Midbrain (tissue), 1 donor: ENCODE measurements at regions not wholly inside any gene's neighbourhood (a gene's known extent, or its start where the extent isn't known, plus 50 kb on each side); places are given as distances from the start of the nearest gene placed in this dataset.

Source experiments
- DNase-seq: peaks from one replicate; lab custom pipeline; 2025; lab: John Stamatoyannopoulos, UW

DNA sequence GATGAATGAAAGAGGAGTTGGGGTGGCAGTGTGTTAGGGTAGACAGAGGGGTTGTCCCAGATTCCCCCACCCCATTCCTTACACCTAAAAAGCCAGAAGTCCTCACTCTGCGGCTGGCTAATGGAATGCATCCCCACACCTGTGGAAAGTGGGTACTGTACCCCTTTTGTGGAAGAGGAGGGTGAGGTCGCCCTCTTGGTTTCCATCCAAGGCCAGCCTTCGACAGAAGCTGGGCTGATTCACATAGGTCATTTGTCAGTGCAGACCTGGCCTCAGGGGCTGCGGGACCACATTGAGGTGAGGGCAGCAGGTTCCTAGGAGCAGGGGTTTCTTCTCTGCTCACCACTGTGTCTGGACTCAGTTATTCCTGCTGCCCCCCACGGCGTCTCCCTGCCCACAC lies 671.6 kb downstream of the MATN1 start:
- no peak for DNase-seq

DNA sequence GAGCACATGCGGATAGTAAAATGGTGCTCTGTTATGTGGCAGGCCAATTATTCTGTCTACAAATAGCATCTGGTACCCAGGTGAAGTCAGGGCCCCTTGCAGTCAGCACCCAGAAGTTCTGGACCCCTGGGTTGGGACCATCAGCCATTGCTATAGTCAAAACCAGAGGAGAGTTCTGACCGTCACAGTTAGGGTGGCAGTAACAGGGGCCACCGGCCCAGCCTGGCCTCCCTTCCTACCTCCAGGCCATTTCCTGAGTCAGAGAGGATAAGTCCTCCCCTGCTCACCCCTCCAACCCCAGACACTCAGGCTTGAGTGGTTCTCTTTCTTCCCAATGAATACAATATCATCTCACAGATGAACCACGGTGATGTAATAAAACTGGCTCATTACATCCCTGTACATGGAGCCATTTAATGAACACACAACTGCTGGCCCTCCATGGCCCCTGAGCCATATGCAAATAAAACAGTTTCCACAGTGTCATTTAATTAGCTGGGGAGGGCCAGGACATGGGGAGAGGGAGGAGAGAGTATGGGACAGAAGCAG lies 673.6 kb downstream of the MATN1 start:
- DNase-seq, result no peak

DNA sequence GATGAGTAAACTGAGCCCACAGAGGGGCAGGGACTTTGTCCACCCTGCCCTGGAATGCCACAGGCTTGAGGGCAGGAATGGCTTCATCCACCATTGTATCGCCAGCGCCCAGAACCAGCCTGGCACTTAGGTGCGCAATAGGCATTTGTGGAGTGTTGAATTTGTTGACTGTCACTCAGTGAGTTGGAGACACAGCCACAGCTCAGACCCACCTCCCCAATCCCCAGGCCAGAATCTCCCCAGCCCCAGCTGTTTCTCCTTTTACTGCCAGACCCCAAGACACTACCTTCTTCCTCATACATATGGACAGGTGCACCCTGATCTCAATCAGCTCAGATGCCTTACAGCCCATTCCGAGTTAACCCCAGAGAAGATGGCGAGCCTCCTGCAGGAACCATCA lies 674.5 kb downstream of the MATN1 start:
- no peak for DNase-seq

DNA sequence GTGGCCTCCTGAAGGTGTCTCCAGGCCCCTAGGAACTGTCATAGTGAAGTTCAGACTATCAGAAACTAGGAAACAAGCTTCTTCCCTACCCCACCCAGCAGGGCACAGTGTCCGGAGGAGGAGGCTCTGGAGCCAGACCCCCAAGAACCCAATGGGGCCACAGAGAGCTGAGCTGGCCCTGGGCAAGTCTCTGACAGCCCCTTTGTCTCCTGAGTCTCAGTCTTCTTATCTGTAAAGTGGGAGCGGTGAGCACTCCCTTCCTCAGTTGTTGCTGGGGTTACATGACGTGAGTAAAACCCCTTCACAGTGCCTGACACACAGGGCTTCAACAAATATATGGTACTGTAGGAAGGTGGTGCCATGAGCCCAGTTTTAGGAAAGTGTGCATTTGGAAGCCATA lies 675.8 kb downstream of the MATN1 start:
- DNase-seq, result no peak

DNA sequence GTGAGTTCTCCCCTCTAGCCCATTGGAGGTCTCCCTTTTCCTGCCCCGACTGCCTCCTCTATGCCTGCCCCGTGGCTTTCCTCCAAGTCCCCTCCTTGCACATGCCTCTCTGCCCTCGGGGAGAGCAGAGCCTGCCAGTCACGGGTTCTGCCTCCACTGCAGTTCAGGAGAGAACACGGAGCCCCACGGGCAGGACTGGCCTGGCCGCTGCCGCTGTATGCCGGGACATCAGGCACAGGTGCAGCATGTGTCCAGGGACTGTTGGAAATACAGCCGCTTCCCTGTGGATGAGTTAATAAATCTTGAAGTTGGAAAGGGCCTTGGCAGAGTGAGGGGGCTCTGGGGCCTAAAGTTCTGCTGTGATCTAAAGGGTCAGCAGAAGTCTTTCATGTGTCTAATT lies 676.6 kb downstream of the MATN1 start:
- no peak for DNase-seq

DNA sequence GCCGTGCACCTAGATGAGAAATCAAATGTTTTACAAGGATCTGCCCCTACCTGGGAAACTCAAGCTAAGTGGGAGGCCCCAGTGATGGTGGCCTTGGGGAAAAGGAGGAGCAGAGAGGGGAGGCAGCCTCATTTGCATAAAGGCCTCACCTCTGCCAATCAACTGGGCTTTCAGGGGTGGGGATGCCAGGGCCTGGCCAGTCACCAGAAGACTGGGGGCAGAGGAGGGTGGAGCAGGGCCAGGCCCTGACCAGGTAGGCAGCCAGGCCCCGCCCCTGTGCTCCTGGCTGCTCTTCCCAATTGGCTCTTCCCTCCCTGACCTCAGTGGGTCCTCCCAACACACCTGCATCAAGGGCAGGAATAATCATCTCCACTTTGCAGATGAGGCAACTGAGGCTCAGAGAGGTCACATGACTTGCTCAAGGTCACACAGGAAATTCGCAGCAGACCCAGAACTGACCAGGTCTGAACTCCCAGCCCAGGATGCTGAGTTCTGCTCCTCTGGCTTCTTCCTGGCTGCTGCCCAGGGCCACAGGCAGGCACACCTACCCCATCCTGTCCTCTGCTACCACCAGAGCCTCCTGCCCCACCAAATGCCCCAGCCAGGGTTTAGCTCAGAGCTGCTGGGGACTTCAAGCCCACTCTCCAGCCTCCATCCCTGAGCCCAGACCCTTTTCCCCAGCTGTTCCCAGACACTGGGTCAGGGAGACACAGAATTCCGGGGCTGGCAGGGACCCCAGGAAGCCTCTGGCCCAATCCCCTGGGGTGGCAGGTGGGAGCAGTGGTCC lies 677.9 kb downstream of the MATN1 start:
- no peak for DNase-seq

DNA sequence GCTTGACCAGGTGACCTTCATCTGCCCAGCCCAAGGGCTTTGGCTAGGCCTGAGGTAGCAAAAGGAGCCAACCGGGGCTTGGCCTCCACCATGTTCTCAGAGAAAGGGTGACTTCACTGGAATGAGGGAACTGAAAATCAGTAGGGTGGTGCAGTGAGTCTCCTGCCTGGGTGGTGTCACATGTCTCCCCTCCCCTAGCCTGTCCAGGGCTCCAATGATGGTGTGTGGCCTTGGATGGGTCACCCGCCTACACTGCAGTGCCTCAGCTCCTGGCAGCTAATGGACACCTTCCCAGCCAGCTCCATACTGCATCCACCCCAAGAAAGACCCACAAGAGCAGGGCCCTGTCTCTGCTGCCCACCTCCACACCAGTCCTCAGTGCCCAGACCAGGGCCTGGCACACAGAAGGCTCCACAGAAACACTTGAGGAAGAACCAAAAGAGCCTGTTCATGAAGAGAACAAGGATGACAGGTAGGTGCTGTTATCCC lies 678.7 kb downstream of the MATN1 start:
- no peak for DNase-seq

DNA sequence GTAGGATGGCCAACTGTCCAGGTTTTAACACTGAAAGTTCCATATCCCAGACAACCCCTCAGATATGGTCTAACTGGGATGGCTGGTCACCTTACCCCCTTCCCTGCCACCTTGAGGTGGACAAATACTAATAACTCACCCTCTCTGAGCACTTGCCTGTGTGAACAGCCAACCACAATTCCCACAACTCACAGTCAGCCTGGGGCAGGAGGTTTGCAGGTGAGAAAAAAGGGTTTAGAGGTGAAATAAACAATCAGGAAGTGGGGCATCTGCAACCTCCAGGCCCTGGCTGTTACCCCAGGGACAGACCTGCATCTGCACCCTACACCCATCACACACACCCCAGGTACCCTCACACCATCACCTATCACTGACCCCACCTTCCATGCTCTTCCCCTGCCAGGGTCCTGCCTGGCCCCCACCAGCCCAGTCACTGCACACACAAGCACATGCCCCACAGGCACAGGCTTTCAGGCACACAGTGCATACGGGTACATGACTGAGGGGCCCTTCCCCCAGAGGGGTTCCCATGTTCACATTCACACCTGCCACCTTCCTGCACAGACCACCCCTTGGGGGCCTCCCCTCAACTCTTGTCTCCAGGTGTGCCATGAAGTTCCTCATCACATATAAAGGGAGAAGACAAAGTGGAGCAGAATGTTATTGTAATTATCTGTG lies 679.5 kb downstream of the MATN1 start:
- DNase-seq, result no peak

DNA sequence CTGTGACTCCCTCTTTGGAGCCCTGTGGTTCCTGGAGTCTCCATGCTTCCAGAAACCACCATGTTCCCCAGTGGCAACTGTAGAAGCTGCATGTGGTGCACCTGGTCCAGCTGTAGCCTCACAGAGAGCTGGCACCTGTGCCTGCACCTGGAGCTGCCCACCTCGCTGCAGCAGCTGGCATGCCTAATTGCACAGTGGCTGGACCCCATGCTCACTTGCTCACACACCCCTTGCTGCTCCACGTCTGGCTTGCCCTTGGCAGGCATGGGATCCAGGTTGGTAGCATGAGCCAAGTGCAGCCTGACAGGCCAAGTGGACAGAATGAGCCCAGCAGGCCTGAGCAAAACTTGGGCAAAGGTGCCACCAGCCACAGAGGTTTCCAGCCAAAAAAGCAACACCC lies 680.1 kb downstream of the MATN1 start:
- no peak for DNase-seq

DNA sequence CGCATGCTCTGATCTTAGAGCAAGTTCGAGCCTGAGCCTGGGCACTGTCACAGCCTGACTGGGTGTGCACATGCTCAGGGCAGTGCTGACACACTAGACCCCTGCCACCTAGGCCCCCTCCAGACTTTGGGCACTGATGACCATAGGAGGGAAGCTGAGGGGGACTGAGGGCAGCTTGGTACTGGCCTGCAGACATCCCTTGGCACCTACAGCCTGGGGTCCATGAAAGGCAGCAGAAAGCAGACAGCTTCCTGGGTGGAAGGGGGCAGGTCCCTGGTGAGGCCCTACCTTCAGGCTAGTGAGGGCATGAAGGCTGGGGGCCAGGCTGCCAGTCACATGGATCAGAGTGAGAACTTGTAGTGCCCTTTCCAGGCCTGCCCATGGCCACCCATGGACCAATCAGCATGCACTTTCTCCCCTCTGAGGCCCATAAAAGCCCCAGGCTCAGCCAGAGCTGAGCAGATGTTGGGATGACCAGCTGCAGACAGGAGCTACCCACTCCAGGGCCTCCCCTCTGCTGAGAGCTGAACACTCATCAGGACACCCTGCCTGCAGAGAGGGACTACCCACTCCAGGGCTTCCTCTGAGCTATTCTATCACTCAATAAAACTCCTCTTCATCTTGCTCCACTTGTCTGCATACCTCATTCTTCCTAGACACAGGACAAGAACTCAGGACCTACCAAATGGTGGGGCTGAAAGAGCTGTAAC lies 680.8 kb downstream of the MATN1 start:
- DNase-seq, result no peak

DNA sequence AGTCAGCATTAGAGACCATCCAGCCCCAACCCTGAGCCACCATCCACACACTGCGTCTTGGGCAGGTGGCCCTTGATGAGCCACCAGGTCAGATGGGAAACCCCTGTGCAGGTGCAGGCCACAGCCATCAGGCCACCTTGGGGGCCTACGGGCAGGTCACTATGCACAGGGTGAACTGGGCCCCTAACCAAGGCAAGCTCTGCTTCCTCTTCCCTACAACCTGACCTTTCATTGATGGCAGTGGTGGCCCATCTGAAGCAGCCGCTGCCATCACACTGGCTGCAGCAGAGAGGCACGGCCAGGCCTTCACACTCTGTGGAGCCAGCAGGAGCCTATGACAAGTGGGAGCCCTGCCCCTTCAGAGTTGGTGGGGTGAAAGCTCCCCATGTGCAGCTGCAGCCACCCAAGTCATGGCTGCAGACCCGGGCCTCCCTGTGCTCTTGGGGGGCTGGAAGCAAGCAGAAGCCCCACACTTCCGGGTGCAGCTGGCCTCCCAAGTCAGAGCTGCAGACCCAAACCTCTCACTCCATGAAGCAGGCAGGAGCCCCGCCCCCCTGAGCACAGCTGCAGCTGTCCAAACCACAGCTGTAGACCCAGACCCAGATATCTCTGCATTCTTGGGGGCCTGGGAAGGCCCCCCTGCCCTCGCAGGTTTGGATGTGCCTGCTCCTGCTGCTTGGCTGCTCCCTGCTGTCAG lies 681.5 kb downstream of the MATN1 start:
- DNase-seq, result no peak

DNA sequence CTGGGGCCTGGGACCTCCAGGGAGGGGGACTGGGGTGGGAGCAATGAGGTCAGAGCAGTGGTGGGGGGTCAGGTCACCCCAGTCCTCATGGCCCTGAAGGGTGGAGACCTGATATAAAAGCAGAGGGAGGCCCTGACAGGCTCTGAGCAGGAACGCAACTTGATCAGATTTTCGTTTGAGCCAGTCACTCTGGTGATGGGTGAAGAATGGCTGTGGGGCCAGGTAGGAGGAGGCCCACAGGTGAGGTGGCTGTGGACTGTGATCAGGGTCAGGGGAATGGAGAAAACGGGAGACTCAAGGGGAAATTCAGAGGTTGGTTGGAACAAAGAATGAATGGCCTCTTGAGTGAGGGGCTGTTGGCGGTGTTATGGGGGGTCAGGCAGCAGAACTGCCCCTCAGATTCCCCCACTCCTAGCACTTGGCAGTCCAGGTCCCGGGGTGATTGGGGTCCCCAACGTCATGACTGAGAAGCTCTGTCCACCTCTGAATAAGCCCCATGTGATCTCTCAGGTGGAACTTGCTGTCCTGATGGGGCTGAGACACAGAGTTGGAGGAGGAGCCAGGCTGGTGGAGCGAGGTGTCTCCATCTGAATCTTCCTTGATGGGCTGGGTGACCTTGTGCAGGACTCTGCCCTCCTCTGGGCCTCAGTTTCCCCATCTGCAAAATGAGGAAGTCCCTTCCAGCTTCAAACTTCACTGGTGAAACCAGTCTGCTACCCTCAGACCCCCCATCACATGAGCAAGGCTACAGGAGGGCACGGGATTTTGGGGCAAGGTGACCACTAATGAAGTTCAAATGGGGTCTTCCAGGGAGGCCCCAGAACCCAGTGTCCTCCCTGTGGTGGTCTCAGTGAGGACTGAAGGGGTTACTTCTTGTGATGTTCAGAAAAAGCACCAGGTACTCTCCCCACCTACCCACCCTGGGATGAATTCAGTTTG lies 683.0 kb downstream of the MATN1 start:
- no peak for DNase-seq

DNA sequence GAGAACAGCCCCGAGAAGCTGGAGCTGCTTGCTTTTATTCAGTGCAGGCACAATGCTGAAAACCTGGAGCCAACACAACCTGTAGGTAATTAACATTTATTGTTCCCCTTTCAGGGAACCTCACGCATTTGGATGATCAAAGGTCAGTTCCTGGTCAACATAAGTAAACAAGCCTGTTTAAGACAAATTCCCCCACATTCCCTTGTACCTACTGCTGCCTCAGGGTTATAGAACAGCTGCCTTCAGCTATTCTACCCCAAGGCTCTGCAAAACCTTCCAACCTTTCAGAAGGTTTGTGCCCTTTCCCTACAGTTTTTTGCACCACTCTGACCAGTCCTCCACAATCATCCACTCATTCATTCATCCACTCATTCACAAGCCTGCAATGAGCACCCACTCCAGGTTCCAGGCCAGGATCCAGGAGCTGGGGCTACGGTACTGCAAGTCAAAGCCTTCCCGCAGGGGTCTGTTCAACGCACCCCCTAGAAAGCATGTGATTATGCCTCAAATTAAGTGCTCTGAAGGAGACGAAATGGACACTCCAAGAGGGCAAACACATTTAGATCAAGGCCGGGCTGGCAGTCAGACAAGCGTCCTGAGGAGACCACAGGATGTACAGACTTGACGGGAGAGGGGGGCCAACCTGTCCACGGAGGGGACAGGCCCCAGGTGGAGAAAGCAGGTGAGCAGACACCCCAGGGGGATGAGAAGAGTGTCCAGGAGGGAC lies 683.9 kb downstream of the MATN1 start:
- no peak for DNase-seq

DNA sequence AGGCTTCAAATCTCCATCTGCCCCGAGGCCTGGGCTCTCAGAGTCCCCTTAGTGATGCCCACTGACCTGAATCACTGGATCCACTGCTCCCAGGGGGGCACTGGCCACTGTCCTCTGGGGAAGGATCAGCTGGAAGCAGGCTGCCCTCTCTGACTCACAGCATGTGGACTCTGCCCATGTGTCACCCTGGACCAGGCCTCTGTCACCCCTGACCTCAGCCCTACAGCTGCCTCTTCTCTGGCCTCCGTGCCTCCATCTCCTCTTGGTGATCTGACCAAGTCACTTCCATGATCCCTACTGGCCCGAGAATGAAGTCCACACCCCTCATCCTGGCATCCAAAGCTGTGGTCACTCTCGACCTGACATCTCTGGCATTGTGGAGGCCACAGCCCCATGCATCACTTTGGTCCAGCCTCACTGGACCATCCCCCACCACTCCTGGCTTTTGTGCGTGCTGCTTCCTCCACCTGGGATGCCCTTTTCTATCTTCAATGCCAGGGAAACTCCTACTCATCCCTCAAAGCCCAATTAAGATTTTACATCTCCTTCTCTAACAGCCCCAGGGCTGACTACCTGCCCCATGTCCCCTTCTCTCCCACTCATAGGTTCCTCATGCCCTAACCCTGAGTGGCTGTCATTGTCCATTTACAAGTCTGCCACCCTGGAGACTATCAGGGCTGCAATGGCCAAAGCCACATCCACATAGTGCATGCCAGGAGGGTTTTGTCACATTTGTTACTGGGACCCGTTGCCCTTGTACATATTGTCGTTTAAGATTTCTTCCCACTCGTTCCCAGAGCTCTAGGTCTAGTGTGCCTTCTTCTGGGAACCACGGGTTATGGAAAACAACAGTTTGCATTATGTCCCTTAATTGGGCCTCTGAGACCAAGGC lies 685.0 kb downstream of the MATN1 start:
- no peak for DNase-seq

DNA sequence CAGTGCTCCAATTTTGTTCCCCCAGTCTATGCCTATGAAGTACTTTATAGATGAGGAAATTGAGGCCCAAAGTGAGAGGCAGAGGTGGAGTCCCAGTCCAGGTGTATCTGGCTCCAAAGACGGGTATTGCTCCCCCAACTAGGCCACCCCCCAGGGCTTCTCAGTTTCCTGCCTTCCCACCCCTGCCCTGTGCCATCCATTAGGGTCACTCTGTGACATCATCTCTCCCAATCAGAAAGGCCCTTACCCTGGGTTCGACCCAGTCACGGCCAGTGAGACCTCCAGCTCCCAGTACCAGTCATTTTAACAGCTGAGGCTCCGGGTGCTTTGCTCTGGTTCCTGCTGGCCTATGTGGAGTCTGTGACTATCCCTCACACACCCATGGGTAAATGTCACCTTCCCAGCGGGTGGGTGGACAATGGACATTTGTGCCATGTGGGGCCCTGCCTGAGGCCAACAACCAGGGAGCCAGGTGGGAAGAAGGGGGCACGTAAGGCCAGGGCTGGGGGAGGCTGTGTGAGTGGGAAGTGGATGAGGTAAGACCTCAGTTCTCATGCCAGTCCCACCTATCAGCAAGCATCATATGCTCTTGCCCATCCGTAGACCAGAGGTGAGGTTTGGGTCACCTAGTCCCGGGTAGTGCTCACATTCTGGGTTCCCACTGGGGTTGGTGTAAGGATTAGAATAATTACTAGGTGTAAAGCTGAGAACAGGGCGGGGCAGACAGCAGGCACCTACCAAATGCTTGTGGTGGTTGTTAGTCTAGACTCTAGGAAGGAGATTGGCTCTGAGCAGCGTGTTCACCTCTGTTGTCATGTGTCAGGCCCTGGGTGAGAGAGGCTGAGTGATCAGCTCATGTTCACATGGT lies 685.9 kb downstream of the MATN1 start:
- no peak for DNase-seq

DNA sequence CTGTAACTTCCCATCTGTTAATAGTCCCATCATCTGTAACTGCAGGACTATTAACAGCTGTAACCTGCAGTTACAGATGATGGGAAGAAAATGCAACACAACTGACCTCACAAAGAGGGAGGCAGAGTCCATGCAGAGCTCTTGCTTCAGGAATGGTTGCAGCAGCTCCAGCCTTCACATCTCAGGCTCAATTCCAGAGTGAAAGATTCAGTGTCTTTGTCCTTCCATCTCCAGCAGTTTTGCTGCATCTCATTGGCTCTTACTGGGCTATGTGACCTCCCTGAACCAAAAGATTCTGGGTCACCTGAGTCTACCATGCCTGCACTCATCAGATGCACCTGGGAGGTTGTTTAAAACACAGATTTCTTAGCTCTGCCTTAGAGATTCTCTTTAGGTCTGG lies 686.7 kb downstream of the MATN1 start:
- DNase-seq, result no peak

DNA sequence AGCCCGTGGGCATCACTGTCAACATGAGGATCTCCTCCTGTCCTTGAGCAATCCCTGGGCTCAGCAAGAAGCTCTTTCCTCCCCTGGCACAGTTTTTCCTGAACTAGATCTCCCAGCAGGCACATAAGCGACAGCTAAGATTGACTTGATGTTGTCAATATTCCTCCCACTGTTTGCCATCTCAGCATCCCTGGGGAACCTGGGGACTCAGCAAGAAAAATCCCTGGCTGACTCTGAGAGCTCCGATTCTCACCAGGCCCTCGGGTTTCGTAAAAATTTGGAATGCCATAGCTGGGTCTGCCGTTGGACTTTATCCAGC lies 687.2 kb downstream of the MATN1 start:
- DNase-seq, result no peak

DNA sequence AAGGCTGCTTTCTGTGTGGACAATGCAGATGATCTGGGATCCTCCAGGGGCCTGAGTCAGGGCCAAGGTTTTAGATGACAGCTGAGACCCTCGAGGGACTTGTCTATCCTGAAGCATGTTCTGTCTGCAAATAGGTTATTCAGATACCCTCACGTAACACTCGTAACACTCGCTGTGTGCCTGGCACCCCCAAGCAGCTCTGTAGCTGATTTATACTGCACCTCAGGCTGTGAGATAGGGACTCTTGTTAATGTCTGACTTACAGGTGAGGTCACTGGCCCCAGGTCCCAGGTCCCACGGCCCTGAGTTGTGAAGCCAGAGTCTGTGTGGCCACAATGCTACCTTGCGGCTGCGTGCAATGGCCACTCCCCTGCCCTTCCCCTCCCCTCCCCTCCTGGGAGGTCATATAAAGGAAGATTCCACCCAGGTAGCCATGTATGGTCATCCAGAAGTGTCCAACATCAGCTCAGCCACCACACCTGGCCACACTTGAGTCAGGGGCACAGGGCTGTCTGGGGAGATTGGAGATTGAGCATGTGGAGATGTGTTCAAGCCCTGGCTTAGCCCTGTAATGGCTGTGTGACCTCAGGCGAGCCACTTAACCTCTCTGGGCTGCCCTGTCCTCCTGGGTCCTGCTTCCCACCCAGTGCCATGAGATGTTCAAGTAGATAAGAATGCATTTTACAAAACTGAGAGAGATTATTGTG lies 687.7 kb downstream of the MATN1 start:
- DNase-seq, result no peak
